H1 (cell line): ENCODE measurements at regions not wholly inside any gene's neighbourhood (a gene's known extent, or its start where the extent isn't known, plus 50 kb on each side); places are given as distances from the start of the nearest gene placed in this dataset.

Experiments used
- BACH1 ChIP-seq: IDR thresholded peaks from 2 replicates; pipeline ENCODE4 v1.6.1; 2012; ENCODE audit warnings: low read length, improper control_type of control experiment
- HDAC2 ChIP-seq, 2 experiments: fragments of 300-600 bp in 1 of 2; sonication (generic) in 1 of 2; IDR thresholded peaks; 2 replicates each; pipeline ENCODE4 v1.6.1; 2011 to 2012; ENCODE audit warnings: low read depth in 2 of 2, low read length in 2 of 2, mild to moderate bottlenecking in 2 of 2, moderate library complexity in 2 of 2, borderline replicate concordance in 1 of 2, inconsistent platforms in 1 of 2

DNA sequence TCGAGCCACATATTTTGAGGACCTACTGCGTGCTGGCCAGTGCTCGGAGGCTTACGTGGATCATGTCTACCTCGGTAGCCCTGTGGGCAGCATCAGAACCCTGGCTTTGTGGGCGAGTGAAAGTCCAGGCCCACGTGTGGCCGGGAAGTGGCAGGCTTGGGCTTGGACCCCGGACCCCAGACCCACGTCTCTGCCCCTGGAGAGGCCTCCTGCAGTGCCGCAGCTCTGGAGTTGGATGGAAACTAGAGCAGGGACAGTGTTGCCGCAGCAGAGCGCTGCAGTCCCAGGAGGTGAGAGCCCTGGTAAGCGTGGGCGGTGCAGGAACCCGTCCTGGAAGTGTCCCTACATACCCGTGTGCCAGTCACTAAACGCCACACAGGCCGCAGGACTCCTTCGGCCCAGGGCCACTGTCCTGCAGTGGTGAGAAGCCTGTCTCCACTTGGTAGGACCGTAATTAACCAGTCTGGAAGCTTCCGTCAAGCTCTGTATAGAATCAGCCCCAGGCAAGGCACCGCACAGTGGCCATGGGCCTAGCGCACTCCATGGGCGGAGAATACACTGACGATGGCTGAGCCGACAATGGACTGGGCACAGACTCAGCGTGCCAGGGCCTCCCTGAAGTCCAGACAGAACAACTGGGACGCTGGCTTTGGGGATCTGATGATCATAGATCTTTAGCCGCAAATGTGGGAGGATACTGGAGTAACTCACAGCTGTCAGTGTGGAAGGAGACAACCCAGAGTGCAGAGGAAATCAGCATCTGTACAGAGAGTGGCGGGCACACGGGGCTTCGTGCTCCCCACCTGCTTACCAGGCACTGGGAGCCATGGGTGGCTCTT, 219.5 kb downstream of the KIF26A start (continued):
- TF ChIP-seq BACH1 (no peak), HDAC2 (IDR thresholded peaks at IDR 0.05; ENCODE audit: borderline replicate concordance in 1 of 2, low read depth in 2 of 2, low read length in 2 of 2) (no peak)
- TF ChIP-seq, all 59 proteins: peak for 0
